Skin of body (tissue), 1 donor: ENCODE measurements at regions not wholly inside any gene's neighbourhood (a gene's known extent, or its start where the extent isn't known, plus 50 kb on each side); places are given as distances from the start of the nearest gene placed in this dataset.
"Not testable (repeated sequence)": the region's sequence is repeated elsewhere in the genome, so short reads cannot be mapped to it uniquely, and the experiment has no call there.

Source experiments
- DNase-seq: peaks from one replicate; lab custom pipeline; 2025; lab: John Stamatoyannopoulos, UW

GRCh38 chr3:128549283-128550112 lies 56.5 kb upstream of the GATA2 start:
- DNase-seq, result no peak

- no peak for DNase-seq
Observed at GRCh38 chr3:128548426-128549282, 55.7 kb upstream of the GATA2 start.

GRCh38 chr3:128548021-128548420 lies 55.0 kb upstream of the GATA2 start:
- DNase-seq, result no peak

- no peak for DNase-seq
Observed at GRCh38 chr3:128547368-128547987, 54.5 kb upstream of the GATA2 start.

DNA sequence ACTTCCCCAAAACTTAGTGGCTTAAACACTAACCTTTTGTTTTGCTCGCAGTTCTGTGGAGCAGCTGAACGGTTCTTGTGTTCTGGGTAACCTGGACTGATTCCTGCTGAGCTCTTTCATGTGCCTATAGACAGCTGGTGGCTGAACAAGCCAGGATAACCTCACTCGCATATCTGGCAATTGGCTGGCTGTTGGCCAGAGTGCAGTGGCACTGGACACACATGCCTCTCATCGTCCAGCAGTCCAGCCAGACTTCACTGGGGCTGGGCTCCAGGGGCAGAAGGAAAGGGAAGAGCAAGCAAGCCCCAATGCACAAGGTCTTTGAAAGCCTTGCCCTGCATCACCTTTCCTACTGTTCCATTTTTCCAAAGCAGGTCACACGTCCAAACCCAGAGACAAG lies 53.6 kb upstream of the GATA2 start:
- no peak for DNase-seq

GRCh38 chr3:128545120-128545752 lies 52.2 kb upstream of the GATA2 start:
- no peak for DNase-seq

DNA sequence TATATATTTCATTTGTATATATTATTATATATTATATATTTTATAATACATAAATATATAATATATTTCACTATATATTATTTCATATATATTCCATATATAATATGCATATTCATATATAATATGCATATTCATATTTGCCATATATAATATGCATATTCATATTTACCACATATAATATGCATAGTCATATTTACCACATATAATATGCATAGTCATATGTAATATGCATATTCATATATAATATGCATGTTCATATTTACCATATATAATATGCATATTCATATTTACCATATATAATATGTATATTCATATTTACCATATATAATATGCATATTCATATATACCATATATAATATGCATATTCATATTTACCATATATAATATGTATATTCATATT lies 51.2 kb upstream of the GATA2 start:
- no peak for DNase-seq

- not testable (repeated sequence) for DNase-seq
Observed at GRCh38 chr3:128543570-128544174, 50.7 kb upstream of the GATA2 start.
